Right atrium auricular region (tissue), 2 donors: ENCODE measurements at regions not wholly inside any gene's neighbourhood (a gene's known extent, or its start where the extent isn't known, plus 50 kb on each side); places are given as distances from the start of the nearest gene placed in this dataset.

Source experiments
- DNase-seq: peaks from one replicate; pipeline ENCODE4 v3.0.0-alpha.2; 2019; ENCODE audit warnings: low spot score
- H3K27ac ChIP-seq, 2 donors: fragments of 200-600 bp; sonication (generic); 1 replicate in 1 of 2; 2 replicates in 1 of 2; pipeline ENCODE4 v1.5.1; 2016 to 2019
- H3K27me3 ChIP-seq, 2 donors: fragments of 200-600 bp; sonication (generic); one replicate each; pipeline versions ENCODE4 v1.5.1 to v1.6.0; 2017 to 2019
- H3K36me3 ChIP-seq: fragments of 200-600 bp; sonication (generic); one replicate; pipeline ENCODE4 v1.5.1; 2016
- H3K4me1 ChIP-seq, 2 donors: fragments of 200-600 bp; sonication (generic); one replicate each; pipeline versions ENCODE4 v1.5.1 to v1.6.0; 2017 to 2019
- H3K4me3 ChIP-seq, 2 donors: fragments of 200-600 bp; sonication (generic); 1 replicate in 1 of 2; 2 replicates in 1 of 2; pipeline ENCODE4 v1.5.1; 2017 to 2019; ENCODE audit warnings: mild to moderate bottlenecking in 1 of 2, moderate library complexity in 1 of 2
- H3K9me3 ChIP-seq, 2 donors: fragments of 200-600 bp; sonication (generic); one replicate each; pipeline ENCODE4 v1.5.1; 2019
- CTCF ChIP-seq, 2 donors: fragments of 200-600 bp; sonication (generic); IDR thresholded peaks; one replicate each; pipeline ENCODE4 v1.5.1; 2019; ENCODE audit warnings: antibody characterized with exemption in 2 of 2

GRCh38 chr1:97006044-97006661 is 284.6 kb downstream of the PTBP2 start:
- no peaks in the 10 kb centered on the region for H3K9me3 ChIP-seq
- TF ChIP-seq CTCF (IDR thresholded peaks at IDR 0.05), result no peak
- peak; percentile 63 for DNase-seq
- H3K4me1 ChIP-seq, result peaks cover 0 to 8% of the 10 kb centered on the region in 2 donors
- peak overlapping the region; percentile 4 to 9 for H3K27ac ChIP-seq
- no peaks in the 10 kb centered on the region for H3K27me3 ChIP-seq
- no peaks in the 10 kb centered on the region for H3K36me3 ChIP-seq
- no peak overlapping the region for H3K4me3 ChIP-seq

- TF ChIP-seq CTCF (IDR thresholded peaks at IDR 0.05), result no peak
- no peaks in the 10 kb centered on the region for H3K36me3 ChIP-seq
- no peaks in the 10 kb centered on the region for H3K27me3 ChIP-seq
- H3K4me1 ChIP-seq, result peaks cover 0 to 8% of the 10 kb centered on the region in 2 donors
- H3K27ac ChIP-seq, result no peak overlapping the region
- no peaks in the 10 kb centered on the region for H3K9me3 ChIP-seq
- no peak for DNase-seq
- no peak overlapping the region for H3K4me3 ChIP-seq
Observed at GRCh38 chr1:97007840-97008604, 286.4 kb downstream of the PTBP2 start.

GRCh38 chr1:97010566-97011264 is 289.1 kb downstream of the PTBP2 start:
- no peak for TF ChIP-seq CTCF (IDR thresholded peaks at IDR 0.05)
- no peak for DNase-seq
- H3K27ac ChIP-seq, result no peak overlapping the region
- H3K4me1 ChIP-seq, result peaks cover 0 to 11% of the 10 kb centered on the region in 2 donors
- no peaks in the 10 kb centered on the region for H3K27me3 ChIP-seq
- no peak overlapping the region for H3K4me3 ChIP-seq
- H3K9me3 ChIP-seq, result no peaks in the 10 kb centered on the region
- no peaks in the 10 kb centered on the region for H3K36me3 ChIP-seq

GRCh38 chr1:97013136-97013535 is 291.6 kb downstream of the PTBP2 start:
- Histone ChIP-seq H3K36me3 (no peaks in the 10 kb centered on the region), H3K27me3 (no peaks in the 10 kb centered on the region), H3K4me1 (peaks cover 0 to 5% of the 10 kb centered on the region in 2 donors), H3K9me3 (no peaks in the 10 kb centered on the region), H3K4me3 (no peak overlapping the region), H3K27ac (no peak overlapping the region)
- no peak for TF ChIP-seq CTCF (IDR thresholded peaks at IDR 0.05)
- no peak for DNase-seq

- H3K27ac ChIP-seq, result peak overlapping the region in 1 of 2 donors; percentile 40
- no peaks in the 10 kb centered on the region for H3K9me3 ChIP-seq
- no peak overlapping the region for H3K4me3 ChIP-seq
- TF ChIP-seq CTCF (IDR thresholded peaks at IDR 0.05), result no peak
- peaks cover 0 to 5% of the 10 kb centered on the region in 2 donors for H3K4me1 ChIP-seq
- DNase-seq, result no peak
- H3K27me3 ChIP-seq, result no peaks in the 10 kb centered on the region
- no peaks in the 10 kb centered on the region for H3K36me3 ChIP-seq
Observed at GRCh38 chr1:97013941-97014340, 292.4 kb downstream of the PTBP2 start.
